NT2/D1 (cell line): ENCODE measurements at regions not wholly inside any gene's neighbourhood (a gene's known extent, or its start where the extent isn't known, plus 50 kb on each side); places are given as distances from the start of the nearest gene placed in this dataset.

Source experiments
- YY1 ChIP-seq: IDR thresholded peaks from 2 replicates; pipeline ENCODE4 v1.6.1; 2011; ENCODE audit not compliant: insufficient read length, insufficient read depth
- ZNF274 ChIP-seq: IDR thresholded peaks from 2 replicates; pipeline ENCODE4 v1.6.1; 2011; ENCODE audit warnings: mild to moderate bottlenecking, low read depth, low read length

GRCh38 chr22:47372596-47373385, 610.3 kb downstream of the TBC1D22A start:
- TF ChIP-seq YY1: no peak
- TF ChIP-seq ZNF274: no peak
